ENCODE measurements at regions not wholly inside any gene's neighbourhood (a gene's known extent, or its start where the extent isn't known, plus 50 kb on each side); places are given as distances from the start of the nearest gene placed in this dataset.

DNA sequence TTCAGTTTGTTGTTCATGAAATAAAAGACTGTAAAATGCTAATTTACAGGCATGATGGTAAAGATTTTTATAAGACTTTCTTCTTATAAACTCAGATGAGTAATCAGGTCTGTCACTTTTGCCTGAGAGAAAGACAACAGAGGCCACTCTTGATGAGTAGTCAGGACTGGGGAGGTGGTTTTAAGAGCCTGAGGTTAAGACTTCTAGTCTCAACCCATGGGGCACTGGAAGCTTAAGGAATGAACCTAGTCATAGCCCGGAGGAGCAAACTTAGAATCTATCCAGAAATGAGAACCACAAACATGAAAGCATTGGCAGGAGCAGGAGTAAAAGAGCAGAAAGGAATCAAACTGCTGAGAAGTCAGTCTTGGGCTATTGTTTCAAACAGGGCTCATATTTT lies 846.3 kb upstream of the ARPP21 start:
- ChIA-PET RAD21 (ENCODE audit: unreplicated experiment) (no interaction called here), POLR2A (no interaction called here), SMC1A (ENCODE audit: uncharacterized antibody, unreplicated experiment) (no interaction called here), CTCF (interaction anchor here (0.9 kb wide), 1 partner anchor 9 kb away, joined by 3 read pairs; no protein-coding TSS in a partner anchor)
- Histone ChIP-seq H3K79me2 (ENCODE audit: control insufficient read depth, insufficient read depth, low read length) (no peaks in the 10 kb centered on the region), H3K4me1 (ENCODE audit: control insufficient read depth, insufficient read depth, low read length) (no peaks in the 10 kb centered on the region), H3K36me3 (ENCODE audit: control insufficient read depth in 2 of 2, insufficient read depth in 2 of 2, low read length in 1 of 2) (no peaks in the 10 kb centered on the region), H3K4me3 (no peak overlapping the region), H2AFZ (ENCODE audit: control insufficient read depth, low read depth, low read length) (no peak overlapping the region), H4K20me1 (ENCODE audit: control insufficient read depth, insufficient read depth) (no peaks in the 10 kb centered on the region), H3K9ac (ENCODE audit: control insufficient read depth, insufficient read depth, low read length) (no peak overlapping the region), H3K9me3 (replicated peaks; ENCODE audit: control insufficient read depth, insufficient read depth, low read length) (no peaks in the 10 kb centered on the region), H3K4me2 (ENCODE audit: control insufficient read depth, insufficient read depth) (no peak overlapping the region), H3K27me3 (replicated peaks in 1 of 2; ENCODE audit: control insufficient read depth in 2 of 2, insufficient read depth in 2 of 2, low read length in 1 of 2) (no peaks in the 10 kb centered on the region), H3K27ac (ENCODE audit: control insufficient read depth, insufficient read depth) (no peak overlapping the region)
- DNase-seq (ENCODE audit: low read depth, low spot score) (no peak), FAIRE-seq (no peak), ATAC-seq (no peak)
- intact Hi-C loops (cut with micrococcal nuclease; ENCODE audit: unreplicated experiment) (no loop called here), in situ Hi-C loops (cut with MboI) (no loop called here)
- TF ChIP-seq HDAC2 (IDR thresholded peaks at IDR 0.05) (no peak), SMARCA5 (IDR thresholded peaks at IDR 0.05) (no peak), TCF7 (IDR thresholded peaks at IDR 0.05; ENCODE audit: borderline replicate concordance) (no peak), HSF1 (IDR thresholded peaks at IDR 0.05; ENCODE audit: low read depth, low read length) (no peak), TAF1 (IDR thresholded peaks at IDR 0.05; ENCODE audit: borderline replicate concordance, low read depth, low read length) (no peak), SUPT20H (IDR thresholded peaks at IDR 0.05; ENCODE audit: borderline replicate concordance, control insufficient read depth, low read depth, low read length) (no peak), IKZF2 (IDR thresholded peaks at IDR 0.05) (no peak), RAD51 (IDR thresholded peaks at IDR 0.05) (no peak)
- WGBS (ENCODE audit: insufficient coverage, insufficient replicate concordance, low lambda C conversion rate, missing lambda C conversion rate) = 6% methylated on average over 1 of the region's 1 CpG
- no TSS peak for BruUV-seq (replicated peaks)

DNA sequence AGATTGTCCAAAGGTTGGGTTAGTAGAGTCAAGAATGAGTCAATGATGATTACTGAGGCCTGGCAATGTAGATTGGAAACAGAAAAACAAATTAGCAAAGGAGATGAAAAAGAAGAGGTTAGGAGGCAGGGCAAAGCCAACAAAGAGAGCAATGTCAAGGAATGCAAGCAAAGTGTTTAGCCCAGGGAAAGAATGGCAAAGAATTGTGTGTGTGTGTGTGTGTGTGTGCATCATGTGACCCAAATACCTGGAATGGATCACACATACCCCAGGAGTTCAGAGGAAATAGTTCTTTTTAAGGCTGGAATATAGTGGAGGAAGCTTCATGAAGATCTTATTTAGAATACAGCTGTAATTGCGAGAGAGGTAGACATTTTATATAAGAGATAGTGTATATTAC lies 831.7 kb upstream of the ARPP21 start:
- Histone ChIP-seq H3K4me3 (no peak overlapping the region), H3K9me3 (replicated peaks; ENCODE audit: control insufficient read depth, insufficient read depth, low read length) (no peaks in the 10 kb centered on the region), H3K27ac (ENCODE audit: control insufficient read depth, insufficient read depth) (no peak overlapping the region), H3K36me3 (ENCODE audit: control insufficient read depth in 2 of 2, insufficient read depth in 2 of 2, low read length in 1 of 2) (no peaks in the 10 kb centered on the region), H3K27me3 (replicated peaks in 1 of 2; ENCODE audit: control insufficient read depth in 2 of 2, insufficient read depth in 2 of 2, low read length in 1 of 2) (no peaks in the 10 kb centered on the region), H3K4me2 (ENCODE audit: control insufficient read depth, insufficient read depth) (no peak overlapping the region), H2AFZ (ENCODE audit: control insufficient read depth, low read depth, low read length) (no peak overlapping the region), H3K79me2 (ENCODE audit: control insufficient read depth, insufficient read depth, low read length) (no peaks in the 10 kb centered on the region), H3K4me1 (ENCODE audit: control insufficient read depth, insufficient read depth, low read length) (no peaks in the 10 kb centered on the region), H4K20me1 (ENCODE audit: control insufficient read depth, insufficient read depth) (no peaks in the 10 kb centered on the region), H3K9ac (ENCODE audit: control insufficient read depth, insufficient read depth, low read length) (no peak overlapping the region)
- intact Hi-C loops (cut with micrococcal nuclease; ENCODE audit: unreplicated experiment) (no loop called here), in situ Hi-C loops (cut with MboI) (no loop called here)
- ChIA-PET RAD21 (ENCODE audit: unreplicated experiment) (no interaction called here), POLR2A (no interaction called here), CTCF (interaction anchor here (0.7 kb wide), 1 partner anchor 827 kb away, joined by 3 read pairs; no protein-coding TSS in a partner anchor), SMC1A (ENCODE audit: uncharacterized antibody, unreplicated experiment) (no interaction called here)
- ATAC-seq (no peak), DNase-seq (ENCODE audit: low read depth, low spot score) (no peak), FAIRE-seq (no peak)
- TF ChIP-seq TAF1 (IDR thresholded peaks at IDR 0.05; ENCODE audit: borderline replicate concordance, low read depth, low read length) (no peak), MYC (IDR thresholded peaks at IDR 0.05; ENCODE audit: insufficient read depth, insufficient read length, insufficient replicate concordance, low read length, severe bottlenecking) (no peak), ASH2L (IDR thresholded peaks at IDR 0.05; ENCODE audit: borderline replicate concordance, low read depth) (no peak), ZNF384 (IDR thresholded peaks at IDR 0.05; ENCODE audit: borderline replicate concordance, low read depth, low read length) (no peak), KDM1A (IDR thresholded peaks at IDR 0.05; ENCODE audit: borderline replicate concordance) (no peak), ZNF207 (IDR thresholded peaks at IDR 0.05; ENCODE audit: borderline replicate concordance) (no peak), JUNB (IDR thresholded peaks at IDR 0.05) (no peak), GABPA (IDR thresholded peaks at IDR 0.05; ENCODE audit: low read depth) (no peak)
- TF ChIP-seq, protein P1, sequence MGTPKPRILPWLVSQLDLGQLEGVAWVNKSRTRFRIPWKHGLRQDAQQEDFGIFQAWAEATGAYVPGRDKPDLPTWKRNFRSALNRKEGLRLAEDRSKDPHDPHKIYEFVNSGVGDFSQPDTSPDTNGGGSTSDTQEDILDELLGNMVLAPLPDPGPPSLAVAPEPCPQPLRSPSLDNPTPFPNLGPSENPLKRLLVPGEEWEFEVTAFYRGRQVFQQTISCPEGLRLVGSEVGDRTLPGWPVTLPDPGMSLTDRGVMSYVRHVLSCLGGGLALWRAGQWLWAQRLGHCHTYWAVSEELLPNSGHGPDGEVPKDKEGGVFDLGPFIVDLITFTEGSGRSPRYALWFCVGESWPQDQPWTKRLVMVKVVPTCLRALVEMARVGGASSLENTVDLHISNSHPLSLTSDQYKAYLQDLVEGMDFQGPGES (IDR thresholded peaks at IDR 0.05) = no peak
- BruUV-seq (replicated peaks) = no TSS peak
- 25% methylated on average over 1 of the region's 1 CpG for WGBS (ENCODE audit: insufficient coverage, insufficient replicate concordance, low lambda C conversion rate, missing lambda C conversion rate)
